ENCODE measurements at regions not wholly inside any gene's neighbourhood (a gene's known extent, or its start where the extent isn't known, plus 50 kb on each side); places are given as distances from the start of the nearest gene placed in this dataset.

- DNase-seq (ENCODE audit: low spot score) = no peak
Measured at GRCh38 chr11:8340296-8340695, 76.6 kb upstream of the LMO1 start.

- DNase-seq (ENCODE audit: low spot score) = no peak
Measured at GRCh38 chr11:8339592-8340022, 75.9 kb upstream of the LMO1 start.

- DNase-seq (ENCODE audit: low spot score) = no peak
Measured at GRCh38 chr11:8338138-8338537, 74.5 kb upstream of the LMO1 start.

- no peak for DNase-seq (ENCODE audit: low spot score)
Measured at GRCh38 chr11:8337130-8337795, 73.6 kb upstream of the LMO1 start.

- no peak for DNase-seq (ENCODE audit: low spot score)
Measured at GRCh38 chr11:8336356-8337129, 72.9 kb upstream of the LMO1 start.

GRCh38 chr11:8335683-8336082 lies 72.0 kb upstream of the LMO1 start:
- no peak for DNase-seq (ENCODE audit: low spot score)

- DNase-seq (ENCODE audit: low spot score) = no peak
Measured at GRCh38 chr11:8335186-8335585, 71.5 kb upstream of the LMO1 start.

GRCh38 chr11:8333811-8334401 lies 70.2 kb upstream of the LMO1 start:
- DNase-seq (ENCODE audit: low spot score) = no peak

- DNase-seq (ENCODE audit: low spot score) = no peak
Measured at GRCh38 chr11:8333376-8333775, 69.7 kb upstream of the LMO1 start.

GRCh38 chr11:8332891-8333290 lies 69.2 kb upstream of the LMO1 start:
- no peak for DNase-seq (ENCODE audit: low spot score)

- DNase-seq (ENCODE audit: low spot score) = no peak
Measured at GRCh38 chr11:8332196-8332595, 68.5 kb upstream of the LMO1 start.

- DNase-seq (ENCODE audit: low spot score) = no peak
Measured at GRCh38 chr11:8331767-8332166, 68.1 kb upstream of the LMO1 start.

GRCh38 chr11:8330896-8331295 lies 67.2 kb upstream of the LMO1 start:
- no peak for DNase-seq (ENCODE audit: low spot score)

- no peak for DNase-seq (ENCODE audit: low spot score)
Measured at GRCh38 chr11:8330404-8330803, 66.7 kb upstream of the LMO1 start.

- DNase-seq (ENCODE audit: low spot score) = no peak
Measured at GRCh38 chr11:8329847-8330361, 66.2 kb upstream of the LMO1 start.

GRCh38 chr11:8329336-8329735 lies 65.7 kb upstream of the LMO1 start:
- no peak for DNase-seq (ENCODE audit: low spot score)

- peak; percentile 75 for DNase-seq (ENCODE audit: low spot score)
Measured at GRCh38 chr11:8328848-8329330, 65.2 kb upstream of the LMO1 start.

- no peak for DNase-seq (ENCODE audit: low spot score)
Measured at GRCh38 chr11:8328231-8328794, 64.6 kb upstream of the LMO1 start.

- no peak for DNase-seq (ENCODE audit: low spot score)
Measured at GRCh38 chr11:8327761-8328192, 64.1 kb upstream of the LMO1 start.

GRCh38 chr11:8326337-8326736 lies 62.7 kb upstream of the LMO1 start:
- no peak for DNase-seq (ENCODE audit: low spot score)

- DNase-seq (ENCODE audit: low spot score) = no peak
Measured at GRCh38 chr11:8325591-8326304, 62.1 kb upstream of the LMO1 start.
